Nephron progenitor cell (in vitro differentiated cells): ENCODE measurements at regions not wholly inside any gene's neighbourhood (a gene's known extent, or its start where the extent isn't known, plus 50 kb on each side); places are given as distances from the start of the nearest gene placed in this dataset.
A peak's percentile ranks its signal among the peaks of the same experiment; 100 is the strongest.
"Not testable (repeated sequence)": the region's sequence is repeated elsewhere in the genome, so short reads cannot be mapped to it uniquely, and the experiment has no call there.

Source experiments
- DNase-seq: peaks from one replicate; pipeline ENCODE4 v3.0.0; 2021
- H3K27ac Mint-ChIP-seq: 2 replicates; pipeline ENCODE4 v1.8.0; 2021; ENCODE audit warnings: mild to moderate bottlenecking, moderate library complexity, mixed read lengths
- H3K27me3 Mint-ChIP-seq: 2 replicates; pipeline ENCODE4 v1.8.0; 2021; ENCODE audit warnings: mild to moderate bottlenecking, low read depth, mixed read lengths; ENCODE audit not compliant: poor library complexity
- H3K36me3 Mint-ChIP-seq: 2 replicates; pipeline ENCODE4 v1.8.0; 2021; ENCODE audit warnings: low read depth, mixed read lengths
- H3K4me1 Mint-ChIP-seq: 2 replicates; pipeline ENCODE4 v1.8.0; 2021; ENCODE audit warnings: mixed read lengths
- H3K4me3 Mint-ChIP-seq: 2 replicates; pipeline ENCODE4 v1.8.0; 2021; ENCODE audit warnings: mild to moderate bottlenecking, moderate library complexity, mixed read lengths
- H3K9me3 Mint-ChIP-seq: 2 replicates; pipeline ENCODE4 v1.8.0; 2021; ENCODE audit warnings: mild to moderate bottlenecking, moderate library complexity, mixed read lengths

- H3K4me3 Mint-ChIP-seq, DNase-seq, H3K27ac Mint-ChIP-seq, H3K9me3 Mint-ChIP-seq, H3K27me3 Mint-ChIP-seq, H3K36me3 Mint-ChIP-seq: not testable (repeated sequence)
- peaks cover 10% of the 10 kb centered on the region for H3K4me1 Mint-ChIP-seq
Observed at GRCh38 chr9:66794769-66795168, 105.8 kb upstream of the ZNF658 start.

GRCh38 chr9:66795723-66796503, 104.6 kb upstream of the ZNF658 start:
- not testable (repeated sequence) for DNase-seq

DNA sequence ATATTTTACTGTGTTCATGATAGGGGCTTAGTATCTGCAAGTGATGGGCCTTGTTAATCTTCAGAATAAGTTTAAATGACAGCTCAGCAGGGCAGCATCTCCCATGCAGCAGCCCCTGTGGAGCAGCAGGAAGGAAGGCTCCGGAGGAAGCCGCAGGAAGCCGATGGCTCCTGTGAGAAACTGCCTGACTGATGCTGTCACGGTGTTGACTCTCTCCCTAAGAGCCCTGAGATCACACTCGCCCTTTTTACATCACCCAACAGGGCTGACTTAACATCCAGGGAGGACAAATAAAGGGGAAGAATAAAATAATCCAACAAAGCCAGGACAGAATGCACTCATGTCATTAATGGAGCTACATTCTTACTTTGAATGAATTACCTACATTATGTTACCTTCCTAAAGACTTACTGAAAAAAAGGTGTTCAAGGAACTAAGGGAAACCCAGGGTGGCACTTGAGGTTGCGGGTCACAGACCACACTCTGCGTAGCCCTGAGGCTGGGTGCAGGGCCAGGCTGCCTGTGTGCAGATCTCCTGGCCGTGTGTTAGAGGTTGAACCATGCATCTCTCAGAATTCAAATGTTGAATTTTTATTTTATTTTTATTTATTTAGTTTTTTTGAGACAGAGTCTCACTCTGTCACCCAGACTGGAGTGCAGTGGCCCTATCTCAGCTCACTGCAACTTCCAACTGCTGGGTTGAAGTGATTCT, 102.5 kb upstream of the ZNF658 start:
- not testable (repeated sequence) for H3K4me3 Mint-ChIP-seq, DNase-seq, H3K27me3 Mint-ChIP-seq, H3K9me3 Mint-ChIP-seq, H3K36me3 Mint-ChIP-seq
- peaks cover 10% of the 10 kb centered on the region for H3K4me1 Mint-ChIP-seq
- peak overlapping the region; percentile 57 for H3K27ac Mint-ChIP-seq

More at GRCh38 chr9:66795723-66796503, 104.6 kb upstream of the ZNF658 start:
- not testable (repeated sequence) for H3K27me3 Mint-ChIP-seq, H3K4me3 Mint-ChIP-seq, H3K36me3 Mint-ChIP-seq, H3K9me3 Mint-ChIP-seq, H3K27ac Mint-ChIP-seq
- peaks cover 10% of the 10 kb centered on the region for H3K4me1 Mint-ChIP-seq

GRCh38 chr9:66803619-66804018, 96.9 kb upstream of the ZNF658 start:
- DNase-seq = not testable (repeated sequence)

GRCh38 chr9:66810247-66810646, 90.3 kb upstream of the ZNF658 start:
- not testable (repeated sequence) for H3K27me3 Mint-ChIP-seq, H3K36me3 Mint-ChIP-seq, DNase-seq, H3K4me1 Mint-ChIP-seq, H3K27ac Mint-ChIP-seq, H3K4me3 Mint-ChIP-seq
- H3K9me3 Mint-ChIP-seq = peaks cover 10% of the 10 kb centered on the region

More at GRCh38 chr9:66803619-66804018, 96.9 kb upstream of the ZNF658 start:
- H3K36me3 Mint-ChIP-seq, H3K27me3 Mint-ChIP-seq, H3K9me3 Mint-ChIP-seq, H3K4me3 Mint-ChIP-seq, H3K4me1 Mint-ChIP-seq, H3K27ac Mint-ChIP-seq: not testable (repeated sequence)

GRCh38 chr9:66812367-66812766, 88.2 kb upstream of the ZNF658 start:
- not testable (repeated sequence) for H3K4me1 Mint-ChIP-seq, DNase-seq, H3K36me3 Mint-ChIP-seq, H3K27me3 Mint-ChIP-seq, H3K27ac Mint-ChIP-seq, H3K4me3 Mint-ChIP-seq
- peaks cover 10% of the 10 kb centered on the region for H3K9me3 Mint-ChIP-seq

DNA sequence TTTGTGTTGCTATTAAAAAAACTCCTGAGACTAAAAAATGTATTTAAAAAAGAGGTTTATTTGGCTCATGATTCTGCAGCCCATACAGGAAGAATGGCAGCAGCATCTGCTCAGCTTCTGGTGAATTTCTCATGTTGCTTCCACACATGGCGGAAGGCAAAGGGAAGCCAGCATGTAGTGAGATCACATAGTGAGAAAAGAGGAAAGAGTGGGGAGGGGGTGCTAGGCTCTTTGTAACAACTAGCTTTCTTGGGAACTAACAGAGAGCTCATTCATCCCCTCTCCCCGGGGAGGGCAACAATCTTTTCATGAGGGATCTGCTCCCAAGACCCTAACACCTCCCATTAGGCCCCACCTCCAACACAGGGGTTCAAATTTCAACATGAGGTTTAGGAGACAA, 87.6 kb upstream of the ZNF658 start:
- not testable (repeated sequence) for H3K36me3 Mint-ChIP-seq, H3K9me3 Mint-ChIP-seq, DNase-seq, H3K4me1 Mint-ChIP-seq, H3K4me3 Mint-ChIP-seq, H3K27me3 Mint-ChIP-seq
- peak overlapping the region; percentile 57 for H3K27ac Mint-ChIP-seq

DNA sequence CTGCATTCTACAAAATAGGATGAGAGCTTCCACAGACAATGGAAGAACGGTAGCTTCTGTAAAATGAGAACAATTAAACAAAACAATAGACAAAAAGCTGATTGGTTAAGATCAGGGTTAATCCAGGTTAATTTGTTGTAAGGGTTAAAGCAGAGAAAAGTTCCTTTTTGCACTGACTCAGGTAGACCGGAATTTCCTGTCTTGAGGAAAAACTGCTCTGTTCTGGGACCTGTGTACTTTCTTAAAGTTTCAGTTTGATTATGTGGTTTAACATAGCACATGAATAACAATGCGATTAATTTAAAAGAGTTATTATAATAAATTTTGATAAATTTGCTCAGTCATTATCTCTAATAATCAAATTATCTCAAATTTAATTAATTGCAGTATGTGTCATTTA, 86.5 kb upstream of the ZNF658 start:
- H3K4me3 Mint-ChIP-seq = not testable (repeated sequence)

DNA sequence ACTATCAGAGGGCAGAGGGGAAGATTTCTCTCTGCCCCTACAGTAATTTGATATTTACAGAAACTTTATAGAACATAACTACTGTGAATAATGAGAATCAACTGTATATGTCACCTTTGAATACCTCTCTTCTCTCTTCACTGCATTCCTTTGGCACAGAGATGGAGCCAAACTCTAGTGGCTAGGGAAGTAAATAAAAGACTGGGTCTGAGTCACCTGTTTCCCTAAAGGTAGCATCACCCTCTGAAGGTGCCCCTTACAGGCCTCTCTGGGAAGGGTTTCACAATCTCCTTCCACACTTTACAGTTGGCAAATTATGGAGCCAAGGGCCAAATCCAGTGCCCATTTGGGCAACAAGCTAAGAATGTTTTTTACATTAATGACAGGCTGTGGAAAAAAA, 81.0 kb upstream of the ZNF658 start:
- not testable (repeated sequence) for H3K36me3 Mint-ChIP-seq, H3K4me3 Mint-ChIP-seq, DNase-seq, H3K27me3 Mint-ChIP-seq, H3K9me3 Mint-ChIP-seq, H3K27ac Mint-ChIP-seq, H3K4me1 Mint-ChIP-seq

More for the DNA sequence above, 86.5 kb upstream of the ZNF658 start:
- H3K27me3 Mint-ChIP-seq, H3K9me3 Mint-ChIP-seq, H3K36me3 Mint-ChIP-seq, DNase-seq, H3K27ac Mint-ChIP-seq, H3K4me1 Mint-ChIP-seq: not testable (repeated sequence)

- H3K4me1 Mint-ChIP-seq, H3K27ac Mint-ChIP-seq, H3K9me3 Mint-ChIP-seq, H3K4me3 Mint-ChIP-seq, H3K27me3 Mint-ChIP-seq, DNase-seq, H3K36me3 Mint-ChIP-seq: not testable (repeated sequence)
Observed at GRCh38 chr9:66820014-66820660, 80.4 kb upstream of the ZNF658 start.

DNA sequence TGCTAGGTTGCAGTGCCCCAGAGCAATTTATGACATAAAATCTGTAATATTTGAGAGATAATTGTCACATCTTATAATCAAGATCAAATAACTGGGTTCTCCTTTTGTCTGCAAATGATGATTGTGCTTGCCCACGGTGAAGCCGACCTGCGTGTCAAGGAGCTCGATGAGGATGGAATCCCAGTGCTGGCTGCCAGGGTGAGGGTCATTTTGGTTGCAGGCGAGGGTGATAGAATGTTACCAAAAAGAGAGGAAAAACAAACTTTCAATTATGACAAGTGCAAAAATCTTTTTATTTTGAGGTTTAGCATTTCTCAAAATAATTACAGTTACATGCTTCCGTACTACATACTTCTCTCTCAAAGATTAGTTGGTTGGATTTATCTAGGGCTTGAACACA, 76.4 kb upstream of the ZNF658 start:
- H3K36me3 Mint-ChIP-seq = not testable (repeated sequence)

GRCh38 chr9:66829853-66830252, 70.7 kb upstream of the ZNF658 start:
- H3K9me3 Mint-ChIP-seq, H3K4me1 Mint-ChIP-seq, H3K36me3 Mint-ChIP-seq, H3K27ac Mint-ChIP-seq, DNase-seq, H3K4me3 Mint-ChIP-seq, H3K27me3 Mint-ChIP-seq: not testable (repeated sequence)

More for the DNA sequence above, 76.4 kb upstream of the ZNF658 start:
- not testable (repeated sequence) for H3K4me1 Mint-ChIP-seq, DNase-seq, H3K4me3 Mint-ChIP-seq, H3K27me3 Mint-ChIP-seq, H3K27ac Mint-ChIP-seq, H3K9me3 Mint-ChIP-seq

- not testable (repeated sequence) for H3K27ac Mint-ChIP-seq, H3K9me3 Mint-ChIP-seq, H3K36me3 Mint-ChIP-seq, H3K27me3 Mint-ChIP-seq, H3K4me1 Mint-ChIP-seq, DNase-seq, H3K4me3 Mint-ChIP-seq
Observed at GRCh38 chr9:66830777-66831497, 69.6 kb upstream of the ZNF658 start.

DNA sequence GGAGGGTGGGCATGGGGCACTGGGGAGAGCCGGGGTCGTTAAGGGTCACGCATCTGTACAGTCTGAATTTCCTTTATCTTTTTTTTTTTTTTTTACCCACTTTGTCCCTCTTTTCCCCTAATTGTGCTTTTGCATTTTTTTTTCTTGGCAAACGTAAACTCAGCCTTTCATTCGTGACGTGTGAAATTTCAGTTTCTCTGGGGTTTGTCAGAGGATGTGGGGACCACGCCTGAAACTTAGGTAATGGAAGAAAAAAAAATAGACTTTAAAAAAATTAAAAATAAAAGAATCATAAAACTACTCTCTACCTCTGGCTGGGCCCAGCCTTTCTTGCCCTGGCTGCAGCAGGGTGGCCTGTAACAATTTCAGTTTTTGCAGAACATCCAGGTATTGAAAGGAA, 68.3 kb upstream of the ZNF658 start:
- not testable (repeated sequence) for H3K4me3 Mint-ChIP-seq, H3K27ac Mint-ChIP-seq, DNase-seq, H3K4me1 Mint-ChIP-seq, H3K9me3 Mint-ChIP-seq, H3K27me3 Mint-ChIP-seq, H3K36me3 Mint-ChIP-seq
